HUDEP-2 (cell line): ENCODE measurements at regions not wholly inside any gene's neighbourhood (a gene's known extent, or its start where the extent isn't known, plus 50 kb on each side); places are given as distances from the start of the nearest gene placed in this dataset.

Experiments
- DNase-seq, 76 experiments: peaks; one replicate each; lab custom pipeline; 2025; ENCODE audit not compliant: unreplicated experiment in 76 of 76; lab: John Stamatoyannopoulos, UW

GRCh38 chr20:22005535-22005934 is 300.1 kb downstream of the PAX1 start:
- no peak for DNase-seq

- DNase-seq: no peak
Measured at GRCh38 chr20:22004946-22005345, 299.5 kb downstream of the PAX1 start.

DNA sequence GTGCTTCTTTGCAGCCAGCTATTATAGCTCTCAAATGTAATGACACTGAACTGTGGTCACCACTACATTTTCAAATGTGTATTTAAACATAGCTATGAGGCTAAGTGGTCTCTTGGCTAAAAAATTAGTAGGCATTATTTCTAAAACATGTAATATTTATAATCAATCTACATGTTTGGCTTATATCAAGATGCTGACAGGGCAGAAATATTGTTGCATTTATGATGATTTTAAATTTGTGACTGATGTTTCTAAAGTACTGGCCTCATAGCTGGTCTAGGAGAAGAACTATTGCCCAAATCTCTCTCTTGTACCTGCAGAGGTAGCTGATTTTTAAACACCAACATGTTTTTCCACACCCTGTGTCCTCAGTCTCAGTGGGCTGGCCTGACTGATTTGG is 298.2 kb downstream of the PAX1 start:
- DNase-seq: no peak

DNA sequence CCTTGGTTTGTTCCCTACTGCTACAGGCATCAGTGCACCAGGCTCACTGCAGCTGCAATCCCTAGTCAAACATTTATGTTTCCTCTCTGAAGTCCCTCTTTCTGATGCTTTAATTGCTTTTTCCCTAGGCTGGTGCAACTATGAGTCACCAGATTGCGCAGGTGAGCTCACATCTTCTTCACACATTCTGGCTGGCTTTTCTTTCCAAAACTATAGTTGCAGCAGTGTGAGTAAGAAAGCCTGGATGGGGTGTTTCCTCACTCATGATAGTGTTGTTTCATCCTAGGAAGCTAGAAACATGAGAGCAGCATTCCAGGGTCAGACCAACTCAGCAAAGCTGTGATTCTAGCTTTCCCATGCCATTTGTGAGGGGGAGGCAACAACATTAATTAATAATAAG is 296.4 kb downstream of the PAX1 start:
- DNase-seq: no peak

GRCh38 chr20:21995461-21995860 is 290.0 kb downstream of the PAX1 start:
- no peak for DNase-seq

DNA sequence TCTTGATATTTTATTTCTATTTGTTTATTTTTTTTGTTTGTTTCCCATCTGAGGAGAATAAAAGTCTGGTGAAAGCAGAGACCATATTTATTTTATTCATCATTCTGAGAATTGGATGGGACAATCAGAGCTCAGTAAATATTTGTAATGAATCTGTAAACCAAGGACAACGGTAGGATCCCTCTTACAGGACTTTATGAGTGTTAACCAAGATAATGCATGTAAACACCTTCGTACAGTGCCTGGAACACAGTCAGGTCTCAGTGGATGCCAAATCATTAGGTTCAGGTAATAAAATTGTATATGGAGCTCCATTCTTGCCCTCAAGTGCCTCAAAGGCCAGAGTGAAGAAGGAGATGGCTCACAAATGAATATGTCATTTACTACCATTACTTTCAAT is 288.7 kb downstream of the PAX1 start:
- no peak for DNase-seq

- DNase-seq: no peak
Measured at GRCh38 chr20:21982559-21982958, 277.1 kb downstream of the PAX1 start.

DNA sequence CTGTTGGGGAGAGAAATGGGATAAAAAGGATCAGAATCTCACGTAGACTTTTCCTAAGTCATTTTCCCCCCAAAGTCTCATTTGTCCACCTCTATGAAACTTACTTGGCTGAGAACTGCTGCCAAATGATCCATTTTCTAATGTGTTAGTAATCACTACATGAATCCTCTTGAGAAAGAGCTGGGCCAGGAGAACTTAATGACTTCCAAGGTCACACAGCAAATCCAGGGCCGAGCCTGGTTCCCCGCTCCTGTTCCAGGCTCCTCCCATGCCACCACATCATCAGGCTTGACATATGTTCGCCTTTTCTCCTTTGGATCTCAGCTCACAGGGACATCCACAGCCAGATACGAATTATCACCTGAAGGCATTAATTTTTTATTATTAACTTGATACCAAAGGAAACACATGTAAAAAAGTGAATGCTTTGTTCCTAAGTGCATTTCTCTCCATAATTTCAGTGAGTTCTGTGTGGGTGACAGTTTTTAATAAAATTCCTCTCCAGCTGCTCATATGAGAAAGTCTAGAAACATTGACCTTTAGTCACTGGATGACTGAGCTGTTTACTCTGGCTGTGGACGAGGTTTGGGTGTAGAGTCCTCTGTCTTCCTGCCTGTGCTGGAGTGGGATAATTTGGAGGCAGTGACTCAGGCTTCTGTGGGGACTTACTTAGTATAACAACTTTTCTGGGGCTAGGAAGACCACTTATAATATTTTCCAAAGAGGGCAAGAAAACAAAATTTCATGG is 276.3 kb downstream of the PAX1 start:
- no peak for DNase-seq

GRCh38 chr20:21981179-21981578 is 275.7 kb downstream of the PAX1 start:
- DNase-seq: no peak

DNA sequence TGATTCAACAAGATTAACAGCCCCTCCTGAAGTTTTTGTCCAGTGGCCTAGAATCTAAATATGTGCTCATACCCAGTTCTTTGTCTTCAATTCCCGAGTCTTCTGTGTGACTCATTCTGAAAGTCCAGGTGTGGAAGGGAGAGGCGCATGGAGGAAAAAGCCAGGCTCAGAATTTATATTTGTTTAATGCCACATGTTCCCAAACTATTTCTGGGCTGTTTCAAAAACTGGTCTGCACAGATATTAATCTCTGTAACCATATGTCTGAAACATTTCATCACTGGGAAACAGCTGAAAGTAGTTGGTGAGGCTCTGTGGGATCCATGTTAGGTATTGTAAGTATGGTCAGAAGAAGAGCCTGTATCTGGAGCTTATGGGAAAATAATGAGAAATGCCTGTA is 266.0 kb downstream of the PAX1 start:
- DNase-seq: no peak

DNA sequence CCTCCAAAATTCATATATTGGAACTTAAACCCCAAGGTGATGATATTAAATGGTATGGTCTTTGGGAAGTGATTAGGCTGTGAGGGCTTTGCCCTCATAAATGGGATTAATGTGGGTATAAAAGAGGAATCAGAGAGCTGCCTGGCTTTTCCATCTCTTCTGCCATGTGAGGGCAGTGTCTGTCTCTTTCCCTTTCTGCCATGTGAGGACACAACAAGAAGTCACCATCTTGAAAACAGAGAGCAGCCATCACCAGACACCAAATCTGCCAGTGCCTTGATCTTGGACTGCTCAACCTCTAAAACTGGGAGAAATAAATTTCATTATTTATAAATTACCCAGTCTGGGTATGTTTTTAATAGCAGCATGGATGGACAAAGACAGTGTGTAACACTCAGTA is 263.0 kb downstream of the PAX1 start:
- no peak for DNase-seq

DNA sequence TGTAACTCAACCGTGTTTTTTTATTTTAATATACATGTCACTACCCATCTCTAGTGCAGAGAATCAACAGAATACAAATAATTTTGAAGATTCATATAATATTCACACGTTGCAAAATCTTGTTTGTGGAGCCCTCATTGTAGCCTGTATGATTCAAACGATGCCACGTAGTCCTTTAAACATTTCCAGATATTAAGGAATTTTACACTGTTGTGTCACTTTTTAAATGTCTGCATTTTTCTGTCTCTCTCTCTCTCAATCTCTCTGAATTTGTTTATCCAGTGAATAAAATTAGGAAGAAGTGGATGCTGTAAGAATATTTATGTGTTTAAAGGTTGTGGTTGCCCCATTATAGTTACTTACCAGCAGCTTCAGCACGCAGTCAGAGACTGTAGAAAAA is 262.0 kb downstream of the PAX1 start:
- DNase-seq: no peak

- no peak for DNase-seq
Measured at GRCh38 chr20:21956591-21956990, 251.1 kb downstream of the PAX1 start.

GRCh38 chr20:21947406-21947805 is 241.9 kb downstream of the PAX1 start:
- no peak for DNase-seq

GRCh38 chr20:21944227-21944626 is 238.8 kb downstream of the PAX1 start:
- DNase-seq: no peak

DNA sequence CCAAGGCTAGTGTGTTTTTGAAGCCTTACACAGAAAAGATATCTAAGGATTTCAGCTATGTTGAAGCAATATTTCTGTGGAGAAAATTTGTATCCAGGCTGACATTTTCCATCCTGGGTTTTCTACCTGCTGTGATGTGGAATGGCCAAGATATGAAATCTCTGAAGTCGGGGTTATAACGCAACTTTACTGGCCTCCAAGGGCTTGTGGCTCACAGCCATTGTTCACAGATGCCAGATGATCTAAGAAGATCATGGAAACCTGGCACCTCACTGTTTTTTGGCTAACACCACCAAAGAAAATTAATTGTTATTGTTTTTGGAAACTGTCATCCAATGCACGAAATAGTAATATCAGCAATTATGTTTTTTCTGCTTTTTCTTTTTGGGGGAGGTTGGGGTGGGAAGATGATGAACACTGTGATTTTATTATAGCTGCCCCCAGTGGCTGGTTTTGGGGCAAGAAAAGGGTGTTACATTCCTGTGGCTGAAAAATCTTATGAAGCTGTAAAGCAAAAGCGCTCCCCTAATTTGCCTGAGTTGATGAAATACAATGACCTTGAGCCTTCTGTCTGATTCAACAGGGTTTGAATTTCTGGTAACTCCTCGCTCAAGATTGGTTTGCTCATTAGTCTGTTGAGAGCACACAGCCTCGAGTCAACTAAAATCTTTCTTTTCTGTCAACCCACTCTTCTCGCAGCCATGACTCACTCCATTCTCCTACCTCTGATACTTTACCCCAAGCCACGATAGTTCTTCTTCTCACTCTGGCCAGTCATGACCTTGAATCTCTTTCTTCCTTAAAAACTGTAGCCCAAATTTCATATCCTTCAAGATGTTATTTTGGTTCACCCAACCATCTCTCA is 236.7 kb downstream of the PAX1 start:
- DNase-seq: no peak

DNA sequence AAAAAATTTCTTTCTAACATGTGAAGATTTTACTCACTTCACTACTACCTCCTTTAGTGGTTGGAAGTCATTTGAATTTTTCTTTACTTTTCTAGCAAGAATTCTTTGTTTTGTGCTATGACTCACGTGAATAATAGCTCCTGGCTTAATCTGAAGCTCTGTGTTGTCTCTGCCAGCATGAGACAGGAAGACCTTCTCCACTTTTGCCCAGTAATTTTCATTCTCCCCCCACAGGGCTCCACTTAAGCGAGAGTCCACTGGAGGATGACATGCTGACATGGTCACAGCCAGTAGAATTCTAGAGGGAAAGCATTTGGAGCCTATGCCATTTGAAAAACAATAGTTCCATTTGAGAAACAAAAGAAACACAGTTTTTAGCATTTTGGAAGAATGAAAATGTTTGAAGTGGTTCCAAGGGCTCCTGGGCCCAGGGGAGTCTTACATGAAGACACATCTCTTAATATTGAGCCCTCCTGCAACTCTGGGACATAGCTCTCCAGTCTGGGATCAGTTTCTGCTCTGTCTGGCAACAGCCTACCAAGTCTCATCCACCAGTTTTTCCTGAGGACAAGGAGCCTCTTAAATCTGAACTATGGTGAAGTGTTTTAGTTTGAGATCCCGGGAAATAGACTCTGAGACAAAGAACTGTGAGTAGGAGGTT is 231.4 kb downstream of the PAX1 start:
- no peak for DNase-seq

DNA sequence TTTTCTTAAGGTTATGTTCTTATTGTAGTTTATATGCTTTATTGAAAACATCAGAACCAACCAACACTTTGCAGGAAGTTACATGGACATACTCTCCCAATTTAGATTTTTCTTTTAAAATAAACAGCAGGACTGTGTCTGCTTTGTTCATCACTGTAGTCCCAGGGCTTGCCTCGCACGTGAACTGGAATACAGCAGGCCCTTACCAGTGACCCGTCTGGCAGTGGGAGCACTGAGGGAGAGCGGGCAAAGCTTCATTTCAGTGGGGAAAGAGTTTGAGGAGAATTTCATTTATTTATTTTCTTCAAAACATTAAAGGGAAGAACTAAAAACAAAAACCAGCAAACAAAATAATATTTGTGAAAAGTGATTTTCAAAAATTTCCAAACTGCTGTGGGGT is 230.8 kb downstream of the PAX1 start:
- DNase-seq: no peak

DNA sequence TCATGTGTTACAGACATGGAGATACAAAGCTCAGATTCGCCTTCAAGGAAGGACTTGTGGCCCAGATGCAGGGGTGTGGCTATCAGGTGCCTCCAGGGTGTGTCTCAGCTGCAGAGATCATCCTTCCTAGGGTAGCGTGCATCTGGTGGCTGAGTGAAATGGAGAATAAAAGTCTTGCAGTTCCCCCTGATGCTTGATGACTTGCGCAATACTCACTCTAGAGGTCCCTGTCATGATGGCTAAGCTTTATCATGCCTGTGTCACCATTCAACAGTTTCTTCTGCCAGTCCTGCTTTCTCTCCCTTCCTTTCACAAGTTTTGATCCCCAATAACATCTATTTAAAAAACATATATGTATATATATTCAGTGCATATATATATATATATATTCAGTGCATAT is 228.1 kb downstream of the PAX1 start:
- DNase-seq: no peak

- no peak for DNase-seq
Measured at GRCh38 chr20:21921251-21921650, 215.8 kb downstream of the PAX1 start.

- DNase-seq: no peak
Measured at GRCh38 chr20:21920211-21920610, 214.7 kb downstream of the PAX1 start.

GRCh38 chr20:21918398-21918797 is 212.9 kb downstream of the PAX1 start:
- DNase-seq: no peak
